Stomach (tissue), 8 donors: ENCODE measurements at regions not wholly inside any gene's neighbourhood (a gene's known extent, or its start where the extent isn't known, plus 50 kb on each side); places are given as distances from the start of the nearest gene placed in this dataset.

Experiments
- DNase-seq, 2 donors: peaks; one replicate each; pipeline versions ENCODE4 v3.0.0 to v3.0.0-alpha.2; 2013 to 2019
- H3K27ac ChIP-seq, 5 donors: fragments of 200-600 bp in 4 of 5; sonication (generic) in 4 of 5; one replicate each; pipeline ENCODE4 v1.5.1; 2013 to 2019; ENCODE audit warnings: mild to moderate bottlenecking in 1 of 5, moderate library complexity in 1 of 5
- H3K27me3 ChIP-seq, 3 donors: fragments of 200-600 bp; sonication (generic); one replicate each; pipeline ENCODE4 v1.5.1; 2017 to 2019; ENCODE audit warnings: mixed run types in 1 of 3
- H3K36me3 ChIP-seq, 4 donors: fragments of 200-600 bp; sonication (generic); 1 replicate in 3 of 4; 2 replicates in 1 of 4; pipeline ENCODE4 v1.5.1; 2016 to 2019
- H3K4me1 ChIP-seq, 4 donors: fragments of 200-600 bp; sonication (generic); one replicate each; pipeline ENCODE4 v1.5.1; 2016 to 2019
- H3K4me3 ChIP-seq, 4 donors: fragments of 200-600 bp; sonication (generic) in 3 of 4; one replicate each; pipeline ENCODE4 v1.5.1; 2016 to 2019; ENCODE audit warnings: mild to moderate bottlenecking in 1 of 4
- H3K9me3 ChIP-seq, 4 donors: fragments of 200-600 bp; sonication (generic); one replicate each; pipeline ENCODE4 v1.5.1; 2016 to 2019
- CTCF ChIP-seq, 7 experiments: fragments of 450-650 bp in 4 of 7; fragments of 200-600 bp in 3 of 7; sonication (generic) in 3 of 7; IDR thresholded peaks; one replicate each; pipeline ENCODE4 v1.5.1; 2016 to 2019; ENCODE audit warnings: antibody characterized with exemption in 7 of 7, control low read depth in 2 of 7, mild to moderate bottlenecking in 1 of 7
- EP300 ChIP-seq: sonication (generic); formaldehyde crosslinking; IDR thresholded peaks from one replicate; pipeline ENCODE4 v1.6.1; 2017; ENCODE audit warnings: antibody characterized with exemption
- POLR2A ChIP-seq, 4 donors: fragments of 450-650 bp; IDR thresholded peaks; one replicate each; pipeline ENCODE4 v1.6.1; 2016; ENCODE audit warnings: antibody characterized with exemption in 4 of 4, control low read depth in 2 of 4, mild to moderate bottlenecking in 1 of 4, moderate library complexity in 1 of 4
- POLR2AphosphoS5 ChIP-seq, 3 donors: sonication (generic); formaldehyde crosslinking; IDR thresholded peaks; one replicate each; pipeline ENCODE4 v1.6.1; 2016; ENCODE audit warnings: antibody characterized with exemption in 3 of 3
- WGBS, 5 donors: extraction: QIAGEN DNeasy Blood & Tissue Kit in 3 of 5; methylation state at CpG; one replicate each; pipeline versions ENCODE4 v1.1.5 to v1.1.7; 2013 to 2018; 5-methylcytosine and 5-hydroxymethylcytosine counted together
- intact Hi-C: fragments of 100-400 bp; cut with DNase I; formaldehyde crosslinking; loops from one replicate; pipeline ENCODE4 v1.15.1; 2023; ENCODE audit warnings: low total_unique reads
- donor health status: healthy with polysubstance abuse.
- donor health status: Bipolar disorder and iron deficiency.
- donor health status: healthy.

- H3K9me3 ChIP-seq, result no peaks in the 10 kb centered on the region
- intact Hi-C loops, result no loop called here
- TF ChIP-seq POLR2AphosphoS5 (IDR thresholded peaks at IDR 0.05) (no peak), CTCF (IDR thresholded peaks at IDR 0.05) (no peak), POLR2A (IDR thresholded peaks at IDR 0.05) (no peak), EP300 (no peak)
- 51 to 86% (median 66%) methylated on average over 1 of the region's 1 CpG for WGBS, 5 donors
- no peak overlapping the region for H3K4me3 ChIP-seq
- no peaks in the 10 kb centered on the region for H3K27me3 ChIP-seq
- peaks cover 0 to 25% (median 4%) of the 10 kb centered on the region in 4 donors for H3K4me1 ChIP-seq
- no peaks in the 10 kb centered on the region for H3K36me3 ChIP-seq
- H3K27ac ChIP-seq, result no peak overlapping the region
- no peak for DNase-seq
These were observed 311.6 kb upstream of the SEMA3A start for GRCh38 chr7:84506151-84506550.

DNA sequence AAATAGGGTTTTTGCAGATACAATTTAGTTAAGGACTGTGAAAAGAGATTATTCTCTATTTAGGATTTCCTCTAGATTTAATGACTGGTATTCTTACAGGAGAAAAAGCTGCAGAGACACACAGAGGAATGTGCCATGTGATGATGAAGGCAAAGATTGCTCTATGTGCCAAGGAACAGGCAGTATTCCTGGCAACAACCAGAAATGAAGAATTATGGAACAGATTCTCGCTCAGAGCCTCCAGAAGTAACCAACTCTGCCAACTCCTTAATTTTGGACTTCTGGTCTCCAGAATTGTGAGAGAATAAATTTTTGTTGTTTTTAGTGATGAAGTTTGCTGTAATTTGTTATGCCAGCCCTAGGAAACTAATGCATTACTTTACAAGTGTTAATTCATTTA, 307.6 kb upstream of the SEMA3A start:
- 67 to 94% (median 76%) methylated on average over 1 of the region's 1 CpG for WGBS, 5 donors
- H3K36me3 ChIP-seq, result no peaks in the 10 kb centered on the region
- DNase-seq, result no peak
- H3K27ac ChIP-seq, result no peak overlapping the region
- no peaks in the 10 kb centered on the region for H3K9me3 ChIP-seq
- no peaks in the 10 kb centered on the region for H3K27me3 ChIP-seq
- TF ChIP-seq EP300 (no peak), POLR2A (IDR thresholded peaks at IDR 0.05) (no peak), POLR2AphosphoS5 (IDR thresholded peaks at IDR 0.05) (no peak), CTCF (IDR thresholded peaks at IDR 0.05) (no peak)
- peaks cover 0 to 4% (median 0%) of the 10 kb centered on the region in 4 donors for H3K4me1 ChIP-seq
- no peak overlapping the region for H3K4me3 ChIP-seq
- intact Hi-C loops, result no loop called here

DNA sequence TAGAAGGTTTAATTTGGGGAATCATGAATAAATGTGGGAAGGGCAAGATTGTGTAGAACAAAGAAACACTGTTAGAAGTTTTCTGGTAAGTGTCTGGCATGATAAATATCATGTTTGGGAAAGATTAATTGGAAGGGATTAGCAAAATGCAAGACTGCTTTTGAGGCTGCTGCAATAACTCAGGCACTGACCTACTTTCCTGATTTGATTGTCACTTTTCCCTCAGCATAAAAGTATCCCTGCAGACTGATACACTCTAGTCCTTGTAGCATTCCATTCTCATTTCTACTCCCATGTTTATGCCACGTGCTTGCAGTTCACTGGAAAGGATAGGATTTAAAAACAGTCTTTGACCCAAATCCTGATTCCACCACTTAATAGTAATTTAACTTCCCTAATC, 303.3 kb upstream of the SEMA3A start:
- TF ChIP-seq EP300, result no peak
- no peak for TF ChIP-seq CTCF (IDR thresholded peaks at IDR 0.05)
- TF ChIP-seq POLR2AphosphoS5 (IDR thresholded peaks at IDR 0.05), result no peak
- TF ChIP-seq POLR2A (IDR thresholded peaks at IDR 0.05), result no peak
- H3K36me3 ChIP-seq, result no peaks in the 10 kb centered on the region
- no peak overlapping the region for H3K4me3 ChIP-seq
- H3K27me3 ChIP-seq, result no peaks in the 10 kb centered on the region
- no peaks in the 10 kb centered on the region for H3K9me3 ChIP-seq
- no peak overlapping the region for H3K27ac ChIP-seq
- 46 to 56% (median 50%) methylated on average over 1 of the region's 1 CpG for WGBS, 5 donors
- H3K4me1 ChIP-seq, result peaks cover 0 to 4% (median 0%) of the 10 kb centered on the region in 4 donors
- no peak for DNase-seq
- intact Hi-C loops, result no loop called here

- no peaks in the 10 kb centered on the region for H3K36me3 ChIP-seq
- no peak overlapping the region for H3K4me3 ChIP-seq
- H3K27ac ChIP-seq, result no peak overlapping the region
- H3K4me1 ChIP-seq, result peaks cover 0 to 4% (median 0%) of the 10 kb centered on the region in 4 donors
- no peaks in the 10 kb centered on the region for H3K9me3 ChIP-seq
- no peak for DNase-seq
- H3K27me3 ChIP-seq, result no peaks in the 10 kb centered on the region
- intact Hi-C loops, result no loop called here
- no peak for TF ChIP-seq CTCF (IDR thresholded peaks at IDR 0.05)
- no peak for TF ChIP-seq POLR2A (IDR thresholded peaks at IDR 0.05)
- no peak for TF ChIP-seq EP300
- TF ChIP-seq POLR2AphosphoS5 (IDR thresholded peaks at IDR 0.05), result no peak
These were observed 300.5 kb upstream of the SEMA3A start for GRCh38 chr7:84495128-84495527.
